Transverse colon (tissue), 4 donors: ENCODE measurements at regions not wholly inside any gene's neighbourhood (a gene's known extent, or its start where the extent isn't known, plus 50 kb on each side); places are given as distances from the start of the nearest gene placed in this dataset.

ENCODE experiments used
- DNase-seq: peaks from one replicate; pipeline ENCODE4 v3.0.0-alpha.2; 2019
- H3K27ac ChIP-seq, 4 donors: fragments of 200-600 bp; sonication (generic); 2 replicates each; pipeline ENCODE4 v1.5.1; 2016 to 2018; ENCODE audit warnings: inconsistent platforms in 4 of 4
- H3K27me3 ChIP-seq: fragments of 200-600 bp; sonication (generic); 2 replicates; pipeline ENCODE4 v1.5.1; 2017; ENCODE audit warnings: inconsistent platforms
- H3K36me3 ChIP-seq, 4 donors: fragments of 200-600 bp; sonication (generic); 2 replicates each; pipeline ENCODE4 v1.5.1; 2017 to 2019; ENCODE audit warnings: inconsistent platforms in 4 of 4
- H3K4me1 ChIP-seq, 4 donors: fragments of 200-600 bp; sonication (generic); 2 replicates each; pipeline ENCODE4 v1.5.1; 2017 to 2020; ENCODE audit warnings: inconsistent platforms in 4 of 4
- H3K4me3 ChIP-seq, 4 donors: fragments of 200-600 bp; sonication (generic); 1 replicate in 1 of 4; 2 replicates in 3 of 4; pipeline versions ENCODE4 v1.5.1 to v1.6.1; 2017 to 2019; ENCODE audit warnings: inconsistent platforms in 4 of 4
- H3K9me3 ChIP-seq, 2 donors: fragments of 200-600 bp; sonication (generic); 2 replicates each; pipeline ENCODE4 v1.5.1; 2017 to 2019; ENCODE audit warnings: inconsistent platforms in 2 of 2
- EP300 ChIP-seq: sonication (generic); formaldehyde crosslinking; IDR thresholded peaks from one replicate; pipeline ENCODE4 v1.6.1; 2017; ENCODE audit warnings: antibody characterized with exemption, low read depth
- POLR2A ChIP-seq: fragments of 450-650 bp; IDR thresholded peaks from one replicate; pipeline ENCODE4 v1.6.1; 2016; ENCODE audit warnings: antibody characterized with exemption, mild to moderate bottlenecking, moderate library complexity
- POLR2AphosphoS5 ChIP-seq, 3 donors: sonication (generic); formaldehyde crosslinking; IDR thresholded peaks; one replicate each; pipeline ENCODE4 v1.6.1; 2016; ENCODE audit warnings: antibody characterized with exemption in 3 of 3
- WGBS, 2 donors: methylation state at CpG; one replicate each; pipeline ENCODE4 v1.1.5; 2018; ENCODE audit warnings: low coverage in 1 of 2; 5-methylcytosine and 5-hydroxymethylcytosine counted together
- in situ Hi-C, 4 donors: fragments of 200-750 bp; cut with MboI; loops; one replicate each; pipeline versions ENCODE4 v1.15.0 to v1.15.1; 2017; ENCODE audit warnings: low sequenced_read_pairs in 3 of 4, low pct_ligation_motif_present in 1 of 4, low pct_unique_long_range_greater_than_20kb in 1 of 4
- intact Hi-C: fragments of 100-400 bp; cut with DNase I; formaldehyde crosslinking; loops from one replicate; pipeline ENCODE4 v1.15.1; 2023; ENCODE audit warnings: low total_unique reads
- TF ChIP-seq, protein P1 (sequence below), 5 experiments: fragments of 200-600 bp in 3 of 5; fragments of 450-650 bp in 2 of 5; sonication (generic) in 3 of 5; IDR thresholded peaks; 1 replicate in 2 of 5; 2 replicates in 3 of 5; pipeline ENCODE4 v1.5.1; 2016 to 2017; ENCODE audit warnings: antibody characterized with exemption in 5 of 5, inconsistent platforms in 3 of 5, mild to moderate bottlenecking in 2 of 5, moderate library complexity in 1 of 5

DNA sequence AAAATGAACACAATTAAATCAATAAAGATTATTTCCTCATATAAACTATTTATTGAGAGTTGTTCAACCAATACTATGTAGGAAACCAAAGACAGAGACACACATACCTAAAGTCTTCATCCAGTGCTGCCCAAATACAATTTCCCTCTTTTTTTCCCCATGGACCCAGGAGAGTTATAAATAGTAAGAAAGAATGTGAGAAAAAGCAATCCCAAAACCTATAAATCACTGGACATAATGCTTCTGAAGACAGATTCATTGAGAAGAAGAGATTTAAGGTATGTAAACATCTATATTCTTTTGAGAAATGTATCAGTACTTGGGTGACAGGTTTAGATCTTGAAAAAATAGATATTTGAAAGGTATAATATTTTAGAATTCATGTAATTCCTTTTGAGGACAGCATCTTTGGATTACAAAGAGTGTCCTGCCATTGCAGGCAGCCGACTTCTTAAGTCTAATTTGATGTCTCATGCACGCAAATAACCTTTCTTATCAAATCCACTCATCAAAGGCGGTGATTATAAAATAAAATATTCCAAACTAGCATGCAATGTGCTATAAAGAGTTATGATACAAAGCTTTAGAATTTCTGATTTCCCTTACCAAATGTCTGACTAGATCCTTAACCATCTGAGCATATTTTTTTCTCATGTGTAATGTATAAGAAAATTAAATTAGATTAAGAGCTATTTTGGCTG, 739.4 kb downstream of the LIG4 start:
- intact Hi-C loops, result no loop called here
- in situ Hi-C loops, result no loop called here

GRCh38 chr13:107473253-107473652, 742.1 kb downstream of the LIG4 start:
- Histone ChIP-seq H3K4me1 (no peaks in the 10 kb centered on the region), H3K9me3 (no peaks in the 10 kb centered on the region), H3K27me3 (no peaks in the 10 kb centered on the region), H3K4me3 (no peak overlapping the region), H3K27ac (no peak overlapping the region), H3K36me3 (no peaks in the 10 kb centered on the region)
- no peak for DNase-seq
- intact Hi-C loops (no loop called here), in situ Hi-C loops (no loop called here)
- TF ChIP-seq, protein P1, sequence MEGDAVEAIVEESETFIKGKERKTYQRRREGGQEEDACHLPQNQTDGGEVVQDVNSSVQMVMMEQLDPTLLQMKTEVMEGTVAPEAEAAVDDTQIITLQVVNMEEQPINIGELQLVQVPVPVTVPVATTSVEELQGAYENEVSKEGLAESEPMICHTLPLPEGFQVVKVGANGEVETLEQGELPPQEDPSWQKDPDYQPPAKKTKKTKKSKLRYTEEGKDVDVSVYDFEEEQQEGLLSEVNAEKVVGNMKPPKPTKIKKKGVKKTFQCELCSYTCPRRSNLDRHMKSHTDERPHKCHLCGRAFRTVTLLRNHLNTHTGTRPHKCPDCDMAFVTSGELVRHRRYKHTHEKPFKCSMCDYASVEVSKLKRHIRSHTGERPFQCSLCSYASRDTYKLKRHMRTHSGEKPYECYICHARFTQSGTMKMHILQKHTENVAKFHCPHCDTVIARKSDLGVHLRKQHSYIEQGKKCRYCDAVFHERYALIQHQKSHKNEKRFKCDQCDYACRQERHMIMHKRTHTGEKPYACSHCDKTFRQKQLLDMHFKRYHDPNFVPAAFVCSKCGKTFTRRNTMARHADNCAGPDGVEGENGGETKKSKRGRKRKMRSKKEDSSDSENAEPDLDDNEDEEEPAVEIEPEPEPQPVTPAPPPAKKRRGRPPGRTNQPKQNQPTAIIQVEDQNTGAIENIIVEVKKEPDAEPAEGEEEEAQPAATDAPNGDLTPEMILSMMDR (IDR thresholded peaks at IDR 0.05), result no peak
- no peak for TF ChIP-seq EP300
- TF ChIP-seq POLR2AphosphoS5 (IDR thresholded peaks at IDR 0.05), result no peak
- no peak for TF ChIP-seq POLR2A
- WGBS, 2 donors, result 87 to 100% methylated on average over 4 of the region's 4 CpGs

More for the DNA sequence above, 739.4 kb downstream of the LIG4 start:
- Histone ChIP-seq H3K27ac (no peak overlapping the region), H3K9me3 (no peaks in the 10 kb centered on the region), H3K36me3 (no peaks in the 10 kb centered on the region), H3K4me3 (no peak overlapping the region), H3K4me1 (no peaks in the 10 kb centered on the region), H3K27me3 (no peaks in the 10 kb centered on the region)
- no peak for DNase-seq
- TF ChIP-seq POLR2A (no peak), EP300 (no peak), POLR2AphosphoS5 (IDR thresholded peaks at IDR 0.05) (no peak)
- TF ChIP-seq, protein P1 (IDR thresholded peaks at IDR 0.05), result no peak
- WGBS, 2 donors, result 43 to 46% methylated on average over 3 of the region's 3 CpGs

DNA sequence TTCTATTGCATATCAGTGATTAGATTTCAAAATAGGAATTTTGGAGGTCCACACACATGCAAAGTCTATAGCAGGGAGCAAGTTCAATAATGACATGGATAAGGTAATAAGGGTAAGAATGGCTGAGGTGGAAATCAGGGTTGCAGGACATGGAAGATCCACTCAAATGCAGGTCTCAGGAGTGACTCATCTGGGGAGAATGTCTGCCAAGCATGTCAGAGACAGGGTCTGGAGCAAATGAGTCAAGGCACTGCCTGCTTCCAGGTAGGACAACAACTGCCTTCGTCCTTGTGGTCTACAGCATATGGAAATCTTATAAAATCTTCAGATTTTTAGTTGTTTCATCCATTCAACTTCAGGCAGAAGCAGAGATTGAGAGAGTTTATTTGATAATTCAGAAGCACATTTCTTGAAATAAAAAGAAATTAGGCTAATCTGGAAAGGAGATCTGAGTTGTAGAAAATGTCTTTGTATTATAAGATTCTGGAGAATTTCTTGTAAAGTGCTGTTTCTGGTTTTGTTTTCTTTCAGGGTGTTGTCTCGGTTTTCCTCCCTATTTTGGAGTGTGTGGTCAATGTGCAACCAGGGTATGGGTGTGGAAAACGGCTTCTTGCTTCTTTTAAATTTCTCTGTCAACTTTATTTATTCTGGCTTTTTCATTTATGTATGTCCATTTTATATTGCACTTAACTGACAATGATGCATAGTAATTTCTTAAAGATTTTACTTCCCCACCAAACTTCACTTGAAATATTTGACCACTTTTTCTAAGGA, 748.8 kb downstream of the LIG4 start:
- in situ Hi-C loops (no loop called here), intact Hi-C loops (no loop called here)
- Histone ChIP-seq H3K9me3 (no peaks in the 10 kb centered on the region), H3K4me3 (no peak overlapping the region), H3K27ac (no peak overlapping the region), H3K36me3 (no peaks in the 10 kb centered on the region), H3K27me3 (no peaks in the 10 kb centered on the region), H3K4me1 (no peaks in the 10 kb centered on the region)
- WGBS, 2 donors, result 34 to 47% methylated on average over 3 of the region's 3 CpGs
- no peak for DNase-seq
- TF ChIP-seq POLR2A (no peak), EP300 (no peak), POLR2AphosphoS5 (IDR thresholded peaks at IDR 0.05) (no peak)
- TF ChIP-seq, protein P1 (IDR thresholded peaks at IDR 0.05), result no peak

DNA sequence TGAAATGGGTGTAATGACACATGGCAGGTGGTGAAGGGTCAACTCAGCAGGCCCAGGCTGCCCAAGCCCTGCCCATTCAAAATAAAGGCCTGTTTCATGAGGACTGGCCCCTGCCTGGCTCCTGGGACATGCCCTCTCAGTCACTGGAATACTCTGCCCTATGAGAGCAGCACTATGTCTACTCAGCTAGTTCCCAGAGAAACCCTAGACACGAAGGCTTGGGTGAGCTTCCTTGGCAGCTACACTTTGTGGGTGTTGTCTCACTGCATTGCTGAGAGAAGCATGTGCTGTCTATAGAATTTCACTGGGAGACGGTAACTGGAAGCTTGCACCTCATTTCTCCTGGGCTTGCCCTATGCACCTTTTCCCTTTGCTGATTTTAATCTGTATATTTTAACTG, 752.8 kb downstream of the LIG4 start:
- Histone ChIP-seq H3K36me3 (no peaks in the 10 kb centered on the region), H3K4me3 (no peak overlapping the region), H3K9me3 (no peaks in the 10 kb centered on the region), H3K27ac (no peak overlapping the region), H3K27me3 (no peaks in the 10 kb centered on the region), H3K4me1 (no peaks in the 10 kb centered on the region)
- no peak for DNase-seq
- intact Hi-C loops, result no loop called here
- WGBS, 2 donors, result 60 to 92% methylated on average over 1 to 2 of the region's 2 CpGs
- TF ChIP-seq, protein P1 (IDR thresholded peaks at IDR 0.05), result no peak
- no peak for TF ChIP-seq POLR2A
- TF ChIP-seq EP300, result no peak
- no peak for TF ChIP-seq POLR2AphosphoS5 (IDR thresholded peaks at IDR 0.05)
- in situ Hi-C loops, result no loop called here
